Ovary (tissue), 7 donors: ENCODE measurements at regions not wholly inside any gene's neighbourhood (a gene's known extent, or its start where the extent isn't known, plus 50 kb on each side); places are given as distances from the start of the nearest gene placed in this dataset.

Source experiments
- DNase-seq, 5 donors: peaks; one replicate each; pipeline ENCODE4 v3.0.0-alpha.2; 2019 to 2020
- H3K27ac ChIP-seq, 2 donors: fragments of 200-600 bp; one replicate each; pipeline versions ENCODE4 v1.5.1 to v1.8.0; 2019 to 2022
- H3K27me3 ChIP-seq: fragments of 200-600 bp; one replicate; pipeline ENCODE4 v1.8.0; 2022
- H3K36me3 ChIP-seq: fragments of 200-600 bp; sonication (generic); one replicate; pipeline ENCODE4 v1.5.1; 2019
- H3K4me1 ChIP-seq: one replicate; pipeline ENCODE4 v1.8.1; 2013; ENCODE audit warnings: mild to moderate bottlenecking, moderate library complexity; ENCODE audit not compliant: insufficient read depth
- H3K4me3 ChIP-seq: fragments of 200-600 bp; sonication (generic); one replicate; pipeline ENCODE4 v1.5.1; 2017
- H3K9me3 ChIP-seq, 2 donors: fragments of 200-600 bp in 1 of 2; sonication (generic) in 1 of 2; one replicate each; pipeline versions ENCODE4 v1.5.1 to v1.8.1; 2013 to 2019; ENCODE audit warnings: mild to moderate bottlenecking in 1 of 2, moderate library complexity in 1 of 2
- CTCF ChIP-seq, 3 donors: fragments of 450-650 bp in 2 of 3; fragments of 200-600 bp in 1 of 3; IDR thresholded peaks; one replicate each; pipeline versions ENCODE4 v1.5.1 to v1.8.0; 2016 to 2022; ENCODE audit warnings: antibody characterized with exemption in 3 of 3, mild to moderate bottlenecking in 1 of 3
- EP300 ChIP-seq: sonication (generic); formaldehyde crosslinking; IDR thresholded peaks from one replicate; pipeline ENCODE4 v1.6.1; 2017; ENCODE audit warnings: antibody characterized with exemption
- POLR2A ChIP-seq: fragments of 450-650 bp; IDR thresholded peaks from one replicate; pipeline ENCODE4 v1.6.1; 2017; ENCODE audit warnings: antibody characterized with exemption, mild to moderate bottlenecking, moderate library complexity
- WGBS, 3 donors: extraction: QIAGEN DNeasy Blood & Tissue Kit in 1 of 3; methylation state at CpG; one replicate each; pipeline versions ENCODE4 v1.1.5 to v1.1.7; 2013 to 2017; 5-methylcytosine and 5-hydroxymethylcytosine counted together
- intact Hi-C, 4 donors: fragments of 100-400 bp; cut with DNase I; formaldehyde crosslinking; loops; one replicate each; pipeline versions ENCODE4 v1.11.0 to v1.15.1; 2022 to 2023
- donor health status: DM: no; HTN: no; CAD: no; lungs with moderate emphysema.
- donor health status: DM: no; HTN: no; CAD: no.
- donor health status: Bipolar disorder and iron deficiency.
- donor health status: DM: no; HTN: no; CAD: no.
- donor health status: DM: yes; HTN: yes; CAD: no.

- Histone ChIP-seq H3K4me1 (peaks cover 6% of the 10 kb centered on the region), H3K9me3 (no peaks in the 10 kb centered on the region), H3K27me3 (no peaks in the 10 kb centered on the region), H3K36me3 (no peaks in the 10 kb centered on the region), H3K4me3 (peak overlapping the region; percentile 28), H3K27ac (peak overlapping the region; percentile 72 to 82)
- TF ChIP-seq EP300 (no peak), CTCF (IDR thresholded peaks at IDR 0.05) (no peak), POLR2A (no peak)
- WGBS, 3 donors: 3 to 11% (median 4%) methylated on average over 2 of the region's 2 CpGs
- DNase-seq: no peak
- intact Hi-C loops: loop anchor here in 1 of 4 donors (10.0 kb wide), 1 partner anchor 76 kb away; no protein-coding TSS in a partner anchor
Observed at GRCh38 chr21:16280686-16281091, 550.9 kb downstream of the USP25 start.

GRCh38 chr21:16283516-16283915, 553.7 kb downstream of the USP25 start:
- TF ChIP-seq CTCF (IDR thresholded peaks at IDR 0.05) (no peak), POLR2A (no peak), EP300 (no peak)
- peaks cover 10% of the 10 kb centered on the region for H3K4me1 ChIP-seq
- H3K36me3 ChIP-seq: no peaks in the 10 kb centered on the region
- no peaks in the 10 kb centered on the region for H3K9me3 ChIP-seq
- 83 to 92% (median 90%) methylated on average over 2 of the region's 2 CpGs for WGBS, 3 donors
- DNase-seq: no peak
- H3K27me3 ChIP-seq: no peaks in the 10 kb centered on the region
- H3K4me3 ChIP-seq: no peak overlapping the region
- intact Hi-C loops: loop anchor here in 1 of 4 donors (10.0 kb wide), 1 partner anchor 79 kb away; no protein-coding TSS in a partner anchor
- peak overlapping the region in 1 of 2 donors; percentile 82 for H3K27ac ChIP-seq

- H3K4me3 ChIP-seq: no peak overlapping the region
- TF ChIP-seq CTCF (IDR thresholded peaks at IDR 0.05): no peak
- TF ChIP-seq POLR2A: no peak
- no peak for TF ChIP-seq EP300
- H3K36me3 ChIP-seq: no peaks in the 10 kb centered on the region
- intact Hi-C loops: loop anchor here in 1 of 4 donors (10.0 kb wide), 1 partner anchor 81 kb away; no protein-coding TSS in a partner anchor
- no peaks in the 10 kb centered on the region for H3K9me3 ChIP-seq
- H3K27ac ChIP-seq: peak overlapping the region in 1 of 2 donors; percentile 41
- peaks cover 10% of the 10 kb centered on the region for H3K4me1 ChIP-seq
- no peaks in the 10 kb centered on the region for H3K27me3 ChIP-seq
- DNase-seq: no peak
- 40 to 61% (median 45%) methylated on average over 5 of the region's 5 CpGs for WGBS, 3 donors
Observed at GRCh38 chr21:16285605-16286126, 555.9 kb downstream of the USP25 start.

- no peak for DNase-seq
- TF ChIP-seq EP300 (no peak), CTCF (IDR thresholded peaks at IDR 0.05) (no peak), POLR2A (no peak)
- H3K9me3 ChIP-seq: no peaks in the 10 kb centered on the region
- H3K27me3 ChIP-seq: no peaks in the 10 kb centered on the region
- no peak overlapping the region for H3K4me3 ChIP-seq
- 1 to 9% (median 8%) methylated on average over 2 of the region's 2 CpGs for WGBS, 3 donors
- no peak overlapping the region for H3K27ac ChIP-seq
- peaks cover 10% of the 10 kb centered on the region for H3K4me1 ChIP-seq
- H3K36me3 ChIP-seq: no peaks in the 10 kb centered on the region
- intact Hi-C loops: loop anchor here in 1 of 4 donors (10.0 kb wide), 1 partner anchor 82 kb away; no protein-coding TSS in a partner anchor
Observed at GRCh38 chr21:16287046-16287445, 557.3 kb downstream of the USP25 start.
